GM18951 (cell line): ENCODE measurements at regions not wholly inside any gene's neighbourhood (a gene's known extent, or its start where the extent isn't known, plus 50 kb on each side); places are given as distances from the start of the nearest gene placed in this dataset.

Experiments used
- POLR2A ChIP-seq: IDR thresholded peaks from 4 replicates; pipeline ENCODE4 v1.6.1; 2011; ENCODE audit warnings: mild to moderate bottlenecking; ENCODE audit not compliant: insufficient read length, insufficient read depth; ENCODE audit errors: extremely low read depth
- in situ Hi-C: fragments of 300-500 bp; cut with MboI; formaldehyde crosslinking; loops from one replicate; pipeline ENCODE4 v1.12.0; 2022; ENCODE audit warnings: low sequenced_read_pairs, mixed read lengths, inconsistent platforms; ENCODE audit not compliant: unreplicated experiment

- in situ Hi-C loops = no loop called here
- TF ChIP-seq POLR2A = no peak
These were observed 143.9 kb downstream of the SOX3 start for GRCh38 chrX:140360924-140361323.

DNA sequence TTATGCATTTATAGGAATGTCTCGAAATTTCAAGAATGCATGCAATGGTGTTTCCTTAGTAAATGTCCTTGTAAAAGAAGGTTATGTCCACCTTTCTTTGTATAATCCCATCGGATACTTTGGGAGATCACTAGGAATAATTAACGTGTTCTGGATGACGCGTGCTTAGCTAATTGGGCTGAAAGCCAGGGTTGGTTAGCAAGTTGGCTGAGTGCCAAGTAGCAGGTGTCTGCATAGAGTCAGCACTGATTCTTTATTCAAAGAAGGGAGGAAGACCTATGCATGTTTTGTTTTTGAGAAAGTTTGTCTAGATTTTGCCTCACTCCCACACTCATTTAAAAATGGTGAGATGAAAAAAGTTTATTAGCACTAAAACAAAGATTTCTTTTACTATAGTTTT, 144.6 kb downstream of the SOX3 start:
- TF ChIP-seq POLR2A = no peak
- in situ Hi-C loops = no loop called here

GRCh38 chrX:140355922-140356321, 148.9 kb downstream of the SOX3 start:
- in situ Hi-C loops = no loop called here
- TF ChIP-seq POLR2A = no peak

- no peak for TF ChIP-seq POLR2A
- in situ Hi-C loops = no loop called here
These were observed 149.4 kb downstream of the SOX3 start for GRCh38 chrX:140355429-140355828.

DNA sequence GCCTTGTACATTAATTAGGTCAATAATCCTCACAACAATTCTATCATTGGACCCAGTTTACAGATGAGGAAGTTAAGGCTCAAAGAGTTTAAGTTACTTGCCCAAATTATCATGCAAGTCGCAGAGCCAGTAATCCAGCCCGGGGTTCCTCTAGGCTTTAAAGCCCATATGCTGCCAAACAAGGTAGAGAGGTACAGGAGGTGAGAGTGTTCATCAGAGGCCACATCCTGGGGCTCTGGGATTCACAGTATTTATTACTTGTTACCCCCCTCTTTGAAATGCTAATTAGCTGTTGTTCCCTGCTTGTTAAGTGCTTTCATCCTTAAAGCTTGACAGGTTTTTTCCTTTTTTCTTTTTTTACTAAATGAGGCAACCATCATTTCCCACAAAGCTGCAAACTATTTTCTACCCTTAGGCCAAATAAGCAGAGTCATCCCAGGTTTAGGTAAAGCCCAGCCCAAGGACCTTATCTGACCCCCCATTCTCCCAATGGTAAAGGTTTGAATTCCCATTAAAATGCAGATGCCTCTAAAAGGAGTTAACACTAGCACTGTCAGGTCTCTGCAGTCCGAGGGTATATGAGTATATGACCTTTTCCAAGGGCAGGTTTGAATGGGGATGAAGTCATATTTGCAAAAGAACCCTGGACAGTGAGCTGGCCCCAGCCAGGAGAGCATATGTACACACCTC, 150.3 kb downstream of the SOX3 start:
- TF ChIP-seq POLR2A = no peak
- in situ Hi-C loops = no loop called here

- in situ Hi-C loops = no loop called here
These were observed 158.1 kb downstream of the SOX3 start for GRCh38 chrX:140346729-140347128.

GRCh38 chrX:140343226-140343868, 161.5 kb downstream of the SOX3 start:
- in situ Hi-C loops = no loop called here
- TF ChIP-seq POLR2A = no peak

More at GRCh38 chrX:140346729-140347128, 158.1 kb downstream of the SOX3 start:
- no peak for TF ChIP-seq POLR2A

DNA sequence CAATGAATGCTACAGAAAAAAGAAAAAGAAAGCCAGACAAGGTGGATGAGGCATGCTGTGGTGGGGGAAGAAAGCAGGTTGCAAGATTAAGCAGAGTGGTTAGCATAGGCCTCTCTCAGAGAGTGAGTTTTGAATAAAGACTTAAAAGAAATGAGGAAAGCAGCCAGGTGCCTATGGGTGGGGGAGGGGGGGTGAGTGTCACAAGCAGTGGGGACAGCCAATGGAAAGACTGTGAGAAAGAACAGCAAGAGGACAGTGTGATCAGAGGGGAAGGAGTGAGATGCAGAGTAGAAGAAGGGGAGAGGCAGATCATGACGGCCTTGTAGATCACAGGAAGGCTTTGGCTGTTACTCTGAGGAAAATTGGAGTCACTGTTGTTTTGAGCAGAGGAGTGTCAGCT, 162.5 kb downstream of the SOX3 start:
- in situ Hi-C loops = no loop called here
- TF ChIP-seq POLR2A = no peak

DNA sequence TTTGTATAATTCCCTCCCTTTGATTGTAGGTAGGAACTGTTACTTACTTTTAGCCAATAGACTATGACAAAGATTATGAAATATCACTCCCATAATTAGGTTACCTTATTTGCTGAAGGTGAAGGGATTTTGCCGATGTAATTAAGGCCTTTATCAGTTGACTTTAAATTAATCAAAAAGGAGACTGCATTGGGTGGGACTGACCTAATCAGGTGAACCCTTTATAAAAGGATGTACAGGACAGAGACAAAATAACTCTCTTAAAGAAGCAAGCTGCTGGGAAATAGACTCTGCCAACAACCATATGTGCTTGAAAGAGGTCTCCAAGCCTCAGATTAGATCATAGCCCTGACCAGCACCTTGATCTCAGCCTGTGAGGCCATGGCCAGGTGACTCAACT, 167.6 kb downstream of the SOX3 start:
- in situ Hi-C loops = no loop called here
- TF ChIP-seq POLR2A = no peak

DNA sequence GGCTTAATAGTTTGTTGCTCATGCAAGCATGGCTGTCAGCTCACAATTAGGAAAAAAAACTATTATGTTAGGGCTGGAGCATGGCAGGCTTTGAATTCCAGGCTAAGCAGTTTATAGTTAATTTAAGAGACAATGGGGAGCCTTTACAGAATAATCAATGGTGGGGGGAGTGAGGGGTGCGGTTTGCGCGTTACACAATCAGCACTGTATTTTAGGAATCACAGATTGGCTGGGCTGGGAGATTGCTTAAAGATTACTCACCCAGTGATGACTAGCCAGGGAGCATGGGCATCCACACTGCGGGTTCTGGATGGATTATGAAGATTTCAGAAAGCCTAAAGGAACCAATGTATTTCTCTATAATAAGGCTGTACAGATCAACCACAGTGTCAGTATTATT, 186.6 kb downstream of the SOX3 start:
- TF ChIP-seq POLR2A = no peak

GRCh38 chrX:140317462-140317861, 187.4 kb downstream of the SOX3 start:
- in situ Hi-C loops = no loop called here
- TF ChIP-seq POLR2A = no peak

More for the DNA sequence above, 186.6 kb downstream of the SOX3 start:
- in situ Hi-C loops = no loop called here

DNA sequence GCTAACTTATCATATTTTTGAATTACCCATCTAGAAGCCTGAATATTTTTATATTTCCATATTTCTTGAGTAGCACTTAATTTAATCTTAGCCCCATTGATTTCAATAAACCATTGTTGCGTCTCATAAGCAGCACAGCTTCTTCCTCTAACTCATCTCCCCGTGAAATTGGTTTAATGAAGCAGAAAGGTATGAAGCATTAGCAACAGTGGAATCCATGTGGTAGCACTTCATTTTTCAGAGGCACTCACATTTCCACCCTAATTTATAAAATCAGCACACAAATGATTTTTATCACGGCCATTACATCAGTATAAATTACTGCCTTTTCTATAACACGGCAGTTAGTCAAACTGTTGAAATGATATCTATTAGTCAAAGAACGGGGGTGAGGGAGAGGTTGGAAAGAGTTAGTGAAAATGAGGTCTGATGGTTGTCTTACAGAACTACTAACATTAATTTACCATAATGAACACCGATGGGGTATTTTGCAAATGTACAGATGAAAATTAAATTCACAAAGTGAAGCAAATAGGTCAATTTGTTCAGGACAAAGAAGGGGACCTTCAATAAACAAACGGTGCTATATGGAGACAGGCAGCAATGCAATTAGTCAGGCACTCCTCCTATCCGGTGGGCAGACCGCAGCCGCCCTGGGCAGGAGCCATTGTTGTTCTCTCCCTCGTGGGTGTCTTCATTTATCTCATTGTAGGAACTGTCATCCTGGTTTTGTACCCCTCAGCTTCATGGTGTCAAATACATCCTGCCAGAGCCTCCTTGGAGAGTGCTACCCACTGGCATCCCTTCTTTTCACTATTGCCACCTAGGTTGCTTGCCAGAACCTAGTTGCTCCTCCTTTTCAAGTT, 205.7 kb downstream of the SOX3 start:
- in situ Hi-C loops = no loop called here
- no peak for TF ChIP-seq POLR2A

DNA sequence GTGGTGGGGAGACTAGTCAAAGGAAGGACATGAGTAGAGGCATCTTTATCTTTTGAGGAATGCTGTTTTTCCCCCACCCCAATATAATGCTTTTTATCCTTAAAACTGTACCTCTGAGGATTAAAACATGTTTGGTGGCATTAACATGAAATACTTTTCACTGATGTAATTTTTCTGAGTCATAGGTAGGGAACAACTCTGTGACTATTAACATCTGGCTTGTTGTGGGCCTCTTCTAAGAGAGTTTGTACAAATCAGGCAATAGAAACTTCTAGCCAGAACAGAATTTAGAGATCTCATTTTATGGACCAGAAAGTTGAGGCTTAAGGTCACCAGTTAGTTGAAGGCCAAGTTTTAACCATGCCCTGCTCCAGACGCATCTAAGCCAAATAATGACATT, 207.6 kb downstream of the SOX3 start:
- in situ Hi-C loops = no loop called here
- TF ChIP-seq POLR2A = no peak
